Endometrium (tissue), 2 donors: ENCODE measurements at regions not wholly inside any gene's neighbourhood (a gene's known extent, or its start where the extent isn't known, plus 50 kb on each side); places are given as distances from the start of the nearest gene placed in this dataset.

Source experiments
- FAIRE-seq: peaks from 2 replicates; lab custom pipeline; 2012; peaks lifted over from hg19 to GRCh38; lab: Jason Lieb, UNC
- donor health status: control.
- donor health status: control.

DNA sequence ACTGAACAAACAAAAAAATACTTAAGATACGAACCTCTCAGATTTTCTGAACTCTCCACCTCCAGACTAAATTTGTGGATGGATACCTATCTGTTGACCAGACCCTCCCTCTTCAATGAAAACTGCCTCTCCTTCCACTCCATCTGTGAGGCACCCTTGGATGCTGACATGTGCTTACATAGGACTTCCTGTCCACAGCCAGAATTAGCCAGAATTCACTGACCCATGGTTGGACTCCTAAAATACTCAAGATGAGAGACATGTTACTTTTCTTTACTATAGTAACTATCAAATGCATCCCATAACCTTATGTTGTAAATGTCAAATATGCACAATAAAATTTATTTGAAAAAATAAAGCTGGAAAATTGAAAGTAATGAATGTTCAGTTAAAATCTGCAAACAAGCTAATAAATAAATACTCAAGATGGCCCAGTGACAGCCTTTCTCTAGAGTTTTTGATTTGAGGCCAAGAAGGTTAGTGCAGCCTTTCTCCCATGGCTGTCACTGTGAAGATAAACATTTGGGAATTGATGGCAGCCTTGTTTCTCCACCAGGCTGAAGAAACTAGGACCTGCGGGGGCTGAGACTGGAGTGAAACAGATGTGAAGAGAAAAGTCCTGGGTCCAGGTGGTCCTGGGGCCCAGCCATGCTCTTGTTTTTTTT, 287.0 kb downstream of the ZEB1 start:
- FAIRE-seq = peak; percentile 95

GRCh38 chr10:31605426-31605825, 286.4 kb downstream of the ZEB1 start:
- no peak for FAIRE-seq

- no peak for FAIRE-seq
Observed at GRCh38 chr10:31604646-31605170, 285.7 kb downstream of the ZEB1 start.

DNA sequence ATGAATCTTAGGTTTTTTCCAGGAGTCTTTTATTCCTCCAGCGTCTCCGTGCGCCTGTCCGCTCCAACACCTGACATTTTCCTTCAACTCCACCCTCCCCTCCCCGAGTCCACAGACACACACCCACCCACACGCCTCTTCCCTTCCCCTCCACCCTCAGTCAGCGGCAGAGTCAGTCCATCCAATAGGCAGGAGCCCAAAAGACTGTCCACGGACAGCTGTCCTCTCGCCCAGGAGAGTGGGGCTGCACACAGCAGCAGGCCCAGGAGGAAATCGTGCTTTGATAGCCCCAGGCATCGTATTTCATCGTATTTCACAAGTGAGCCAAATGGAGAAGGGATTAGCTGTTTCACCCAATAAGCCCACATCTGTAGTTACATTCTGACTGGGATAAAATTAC, 285.1 kb downstream of the ZEB1 start:
- FAIRE-seq = no peak

GRCh38 chr10:31603235-31604087, 284.4 kb downstream of the ZEB1 start:
- FAIRE-seq = peak; percentile 18

DNA sequence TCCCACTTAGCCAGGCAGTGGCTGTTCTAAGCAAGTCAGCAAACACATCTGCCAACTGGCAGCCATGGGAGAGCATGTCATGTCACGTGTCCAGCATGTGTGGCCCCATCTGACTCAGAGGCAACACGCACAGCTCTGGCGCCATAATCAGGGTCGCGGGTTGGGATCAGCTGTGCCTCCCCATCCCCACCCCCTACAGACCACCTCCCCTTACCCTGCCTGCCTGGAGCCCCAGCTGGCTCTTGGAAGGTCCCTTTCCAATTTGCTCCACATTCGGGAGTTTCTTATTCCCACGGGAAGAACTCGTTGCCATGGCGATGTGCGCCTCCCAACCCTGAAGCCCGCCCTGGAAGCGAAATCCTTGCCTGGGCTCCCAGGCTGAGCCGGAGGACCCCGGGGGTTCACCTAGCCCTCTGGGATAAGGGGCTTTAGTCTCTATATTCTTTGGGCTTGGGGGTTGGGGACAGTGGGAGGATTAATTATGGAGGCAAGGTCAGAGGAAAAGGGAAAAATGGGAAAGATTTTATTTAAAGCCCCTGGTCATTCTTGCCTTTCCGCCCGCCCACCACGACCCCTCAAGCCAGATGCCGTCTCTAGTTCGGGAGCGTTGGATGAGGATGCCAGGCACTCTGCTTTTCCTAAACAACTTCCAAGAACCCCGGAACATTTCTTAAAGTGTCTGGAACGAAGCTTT, 283.7 kb downstream of the ZEB1 start:
- no peak for FAIRE-seq

DNA sequence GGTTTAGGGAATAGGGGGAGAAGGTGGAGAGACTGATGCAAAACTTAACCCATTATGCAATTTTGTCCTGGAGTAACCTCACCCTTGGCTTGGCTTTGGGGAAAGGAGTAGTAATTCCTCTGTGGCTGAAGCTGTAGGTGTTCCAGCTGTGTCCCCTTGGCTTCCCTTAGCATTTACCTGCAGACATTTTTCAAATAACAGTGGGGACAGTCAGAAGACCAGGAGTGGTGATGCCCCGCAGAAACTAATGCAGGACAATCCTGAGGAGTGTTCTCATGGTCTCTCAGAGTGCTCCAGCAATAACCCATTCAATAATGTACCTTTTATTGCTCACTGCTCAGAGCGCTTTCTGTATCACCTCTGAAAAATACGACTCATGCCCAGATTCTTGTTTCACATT, 282.1 kb downstream of the ZEB1 start:
- no peak for FAIRE-seq

GRCh38 chr10:31599626-31600504, 280.8 kb downstream of the ZEB1 start:
- no peak for FAIRE-seq

- no peak for FAIRE-seq
Observed at GRCh38 chr10:31596765-31597164, 277.7 kb downstream of the ZEB1 start.

DNA sequence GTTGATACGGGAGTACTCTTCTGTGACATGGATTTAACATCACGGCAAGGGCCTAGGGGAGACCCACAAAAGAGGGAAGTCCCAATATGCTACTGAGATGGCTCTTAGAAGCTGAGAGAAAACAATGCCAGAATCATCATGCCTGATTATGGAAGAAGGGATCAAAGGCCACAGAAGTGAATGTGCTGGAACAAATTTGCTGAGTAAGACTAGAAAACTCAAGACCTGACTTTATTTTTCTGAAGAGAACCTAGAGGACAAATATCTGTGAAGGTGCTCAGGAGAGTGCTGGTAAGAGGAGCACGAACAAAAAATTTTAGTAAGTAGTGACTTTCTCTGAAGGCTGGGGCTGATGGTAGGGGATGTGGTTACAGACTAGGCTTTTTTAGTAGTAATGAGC, 277.0 kb downstream of the ZEB1 start:
- FAIRE-seq = no peak

DNA sequence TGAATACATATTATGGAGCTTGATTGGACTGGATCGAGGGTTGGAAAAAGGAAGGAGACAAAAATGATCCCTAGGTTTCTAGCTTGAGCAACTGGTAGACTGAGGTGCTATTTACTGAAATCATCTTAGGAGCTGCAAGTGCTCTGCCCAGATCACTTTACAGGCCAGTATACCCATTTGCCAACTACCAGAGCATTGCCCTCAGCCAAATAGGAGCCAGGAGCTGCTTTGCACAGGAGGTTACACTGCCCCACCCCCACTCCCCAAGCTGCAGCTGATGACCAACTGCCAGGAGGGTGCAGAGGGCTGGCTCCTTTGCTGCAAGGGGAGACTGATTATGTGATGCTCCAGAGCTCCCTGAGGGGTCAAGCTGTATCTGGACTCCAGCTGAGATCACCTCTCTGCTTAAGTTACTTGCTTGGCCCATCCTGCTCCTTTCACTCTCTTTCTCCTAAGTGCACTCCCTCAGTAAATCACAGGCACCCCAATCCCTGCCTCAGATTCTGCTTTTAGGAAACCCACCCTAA, 275.4 kb downstream of the ZEB1 start:
- FAIRE-seq = no peak

DNA sequence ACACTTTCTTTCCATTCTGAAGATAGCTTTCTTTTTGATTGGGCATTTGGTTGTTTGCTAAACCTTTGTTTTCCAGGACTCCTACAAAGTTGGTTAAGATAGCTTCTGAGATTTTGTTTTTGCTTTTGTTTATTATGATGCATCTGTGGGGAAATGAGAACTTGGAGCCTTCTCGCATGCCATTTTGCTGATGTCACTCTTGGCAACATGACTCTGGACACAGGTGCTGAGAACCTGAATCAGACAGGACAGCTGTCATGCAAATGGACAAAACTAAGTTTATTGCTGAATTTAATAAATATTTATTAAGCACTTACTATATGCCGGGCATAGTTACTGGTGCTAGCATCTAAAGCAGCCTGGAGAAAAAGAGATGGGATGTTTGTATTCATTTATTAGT, 274.1 kb downstream of the ZEB1 start:
- FAIRE-seq = no peak

DNA sequence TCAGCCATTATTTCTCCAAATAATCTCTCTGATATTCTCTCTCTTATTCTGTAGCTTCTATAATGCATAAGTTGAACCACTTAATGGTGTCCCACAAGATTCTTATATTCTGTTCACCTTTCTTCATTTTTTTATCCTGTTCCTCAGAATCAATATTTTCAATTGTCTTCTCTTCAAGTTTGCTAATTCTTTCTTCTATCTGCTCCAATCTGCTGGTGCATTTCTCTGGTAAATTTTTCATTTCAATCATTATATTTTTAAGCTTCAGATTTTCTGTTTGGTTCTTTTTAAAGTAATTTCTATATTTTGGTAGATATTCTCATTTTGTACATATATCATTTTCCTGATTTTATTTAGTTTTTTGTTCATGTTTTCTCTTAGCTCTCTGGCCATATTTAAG, 272.6 kb downstream of the ZEB1 start:
- FAIRE-seq = no peak

GRCh38 chr10:31590023-31590800, 271.2 kb downstream of the ZEB1 start:
- peak; percentile 12 for FAIRE-seq

GRCh38 chr10:31587691-31588090, 268.7 kb downstream of the ZEB1 start:
- no peak for FAIRE-seq

- no peak for FAIRE-seq
Observed at GRCh38 chr10:31586723-31587638, 268.0 kb downstream of the ZEB1 start.

- FAIRE-seq = no peak
Observed at GRCh38 chr10:31584876-31585275, 265.9 kb downstream of the ZEB1 start.

DNA sequence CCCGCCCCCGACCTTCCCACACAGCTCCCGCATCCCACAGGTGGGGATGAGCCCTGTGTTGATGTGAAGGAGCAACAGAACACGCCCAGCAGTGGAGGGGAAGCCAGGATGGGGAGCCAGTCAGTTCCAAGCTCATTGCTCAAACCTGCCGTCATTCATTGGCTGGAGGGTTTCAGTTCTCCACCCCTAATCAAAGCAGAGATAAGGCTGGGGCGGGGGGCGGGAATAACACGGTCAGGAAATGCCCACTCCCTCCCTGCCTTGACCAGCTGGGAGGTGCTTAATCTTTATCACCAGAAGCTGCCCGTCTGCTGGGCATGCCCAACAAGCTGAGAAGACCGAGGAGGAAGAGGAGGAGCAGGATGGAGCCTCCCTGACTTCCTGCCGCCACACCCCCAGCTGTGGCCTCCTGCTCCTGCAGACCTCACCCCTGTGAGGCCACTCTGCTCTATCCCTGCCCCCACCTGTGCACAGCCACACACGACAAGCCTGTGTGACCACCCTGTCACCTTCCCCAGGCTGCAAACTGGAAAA, 265.1 kb downstream of the ZEB1 start:
- no peak for FAIRE-seq

DNA sequence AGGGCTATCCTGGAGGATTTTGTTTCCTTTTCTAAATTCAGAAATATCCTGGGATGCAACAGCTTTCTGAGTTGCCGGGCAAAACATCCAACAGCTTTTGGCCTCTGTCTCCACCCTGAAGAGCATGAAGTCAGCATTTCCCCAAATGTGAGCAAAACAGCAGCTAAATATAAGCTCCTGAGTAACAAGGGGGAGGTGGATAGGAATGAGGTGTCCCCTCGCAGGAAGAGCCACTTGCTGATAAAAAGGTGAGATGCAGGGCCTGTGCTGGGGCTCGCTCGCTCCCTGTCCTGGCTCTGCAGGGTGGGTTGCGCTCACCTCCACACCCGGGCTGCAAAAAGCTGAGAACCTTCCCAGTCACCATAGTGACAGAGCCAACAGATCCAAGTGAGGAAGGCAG, 264.3 kb downstream of the ZEB1 start:
- no peak for FAIRE-seq
